ENCODE measurements at regions not wholly inside any gene's neighbourhood (a gene's known extent, or its start where the extent isn't known, plus 50 kb on each side); places are given as distances from the start of the nearest gene placed in this dataset.

DNA sequence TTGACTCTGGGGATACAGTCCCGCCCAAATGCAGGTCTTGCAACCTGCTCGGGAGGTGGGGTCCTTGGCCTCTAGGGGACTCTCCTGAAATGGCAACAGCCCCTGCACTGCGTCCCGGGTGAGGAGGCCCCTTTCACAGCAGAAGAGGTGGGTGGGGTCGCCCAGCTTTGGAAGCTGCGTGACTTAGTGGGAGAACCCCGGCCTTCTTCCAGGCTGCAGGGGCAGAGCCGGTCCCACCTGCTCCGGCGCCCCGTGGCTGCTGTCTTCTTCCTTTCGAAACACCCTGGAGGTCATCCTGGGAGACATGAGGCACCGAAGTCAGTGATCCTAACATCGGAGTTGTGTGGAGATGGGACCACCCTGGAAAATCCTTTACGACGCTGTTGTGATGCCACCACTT, 103.7 kb upstream of the ADRA2C start:
- TF ChIP-seq, protein P1, sequence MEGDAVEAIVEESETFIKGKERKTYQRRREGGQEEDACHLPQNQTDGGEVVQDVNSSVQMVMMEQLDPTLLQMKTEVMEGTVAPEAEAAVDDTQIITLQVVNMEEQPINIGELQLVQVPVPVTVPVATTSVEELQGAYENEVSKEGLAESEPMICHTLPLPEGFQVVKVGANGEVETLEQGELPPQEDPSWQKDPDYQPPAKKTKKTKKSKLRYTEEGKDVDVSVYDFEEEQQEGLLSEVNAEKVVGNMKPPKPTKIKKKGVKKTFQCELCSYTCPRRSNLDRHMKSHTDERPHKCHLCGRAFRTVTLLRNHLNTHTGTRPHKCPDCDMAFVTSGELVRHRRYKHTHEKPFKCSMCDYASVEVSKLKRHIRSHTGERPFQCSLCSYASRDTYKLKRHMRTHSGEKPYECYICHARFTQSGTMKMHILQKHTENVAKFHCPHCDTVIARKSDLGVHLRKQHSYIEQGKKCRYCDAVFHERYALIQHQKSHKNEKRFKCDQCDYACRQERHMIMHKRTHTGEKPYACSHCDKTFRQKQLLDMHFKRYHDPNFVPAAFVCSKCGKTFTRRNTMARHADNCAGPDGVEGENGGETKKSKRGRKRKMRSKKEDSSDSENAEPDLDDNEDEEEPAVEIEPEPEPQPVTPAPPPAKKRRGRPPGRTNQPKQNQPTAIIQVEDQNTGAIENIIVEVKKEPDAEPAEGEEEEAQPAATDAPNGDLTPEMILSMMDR (IDR thresholded peaks at IDR 0.05; ENCODE audit: insufficient read depth, low read length, poor library complexity, severe bottlenecking), result no peak
- no peak for TF ChIP-seq EZH2phosphoT487 (conservative IDR thresholded peaks at IDR 0.05; ENCODE audit: low read length)

Data from SU-DHL-6 (cell line).